Hepatocyte (in vitro differentiated cells): ENCODE measurements at regions not wholly inside any gene's neighbourhood (a gene's known extent, or its start where the extent isn't known, plus 50 kb on each side); places are given as distances from the start of the nearest gene placed in this dataset.
"Not testable (repeated sequence)": the region's sequence is repeated elsewhere in the genome, so short reads cannot be mapped to it uniquely, and the experiment has no call there.

Experiments used
- DNase-seq: peaks from one replicate; pipeline ENCODE4 v3.0.0-alpha.2; 2016; ENCODE audit warnings: low spot score
- H2AFZ ChIP-seq: fragments of 200-600 bp; sonication (generic); 2 replicates; pipeline ENCODE4 v1.6.0; 2016; ENCODE audit warnings: antibody characterized with exemption, mild to moderate bottlenecking
- H3K27ac ChIP-seq: fragments of 200-600 bp; sonication (generic); 2 replicates; pipeline ENCODE4 v1.5.1; 2016; ENCODE audit warnings: mild to moderate bottlenecking
- H3K27me3 ChIP-seq: fragments of 200-600 bp; sonication (generic); 2 replicates; pipeline ENCODE4 v1.6.1; 2016
- H3K36me3 ChIP-seq: fragments of 200-600 bp; sonication (generic); replicated peaks from 2 replicates; pipeline ENCODE4 v1.5.1; 2016; ENCODE audit warnings: low read depth; ENCODE audit not compliant: insufficient read depth
- H3K4me1 ChIP-seq: fragments of 200-600 bp; sonication (generic); 2 replicates; pipeline ENCODE4 v1.5.1; 2016; ENCODE audit warnings: mild to moderate bottlenecking, moderate library complexity; ENCODE audit not compliant: insufficient read depth
- H3K4me2 ChIP-seq: fragments of 200-600 bp; sonication (generic); 2 replicates; pipeline ENCODE4 v1.6.0; 2016
- H3K4me3 ChIP-seq: fragments of 200-600 bp; sonication (generic); 2 replicates; pipeline ENCODE4 v1.5.1; 2016; ENCODE audit warnings: mild to moderate bottlenecking
- H3K79me2 ChIP-seq: fragments of 200-600 bp; sonication (generic); 2 replicates; pipeline ENCODE4 v1.6.0; 2017; ENCODE audit warnings: mild to moderate bottlenecking
- H3K9me2 ChIP-seq: fragments of 200-600 bp; sonication (generic); replicated peaks from 2 replicates; pipeline ENCODE4 v1.6.0; 2017; ENCODE audit warnings: mild to moderate bottlenecking; ENCODE audit not compliant: insufficient read depth
- H3K9me3 ChIP-seq: fragments of 200-600 bp; sonication (generic); 2 replicates; pipeline ENCODE4 v1.5.1; 2016; ENCODE audit warnings: low read depth, mild to moderate bottlenecking
- H4K20me1 ChIP-seq: fragments of 200-600 bp; sonication (generic); 2 replicates; pipeline ENCODE4 v1.6.0; 2016; ENCODE audit warnings: mild to moderate bottlenecking; ENCODE audit not compliant: insufficient read depth, poor library complexity, severe bottlenecking
- WGBS: methylation state at CpG from one replicate; pipeline ENCODE4 v1.1.6; 2016; ENCODE audit warnings: low lambda C conversion rate; ENCODE audit errors: missing lambda C conversion rate; 5-methylcytosine and 5-hydroxymethylcytosine counted together

- H3K9me3 ChIP-seq, H2AFZ ChIP-seq, DNase-seq, H3K36me3 ChIP-seq, H3K9me2 ChIP-seq, H3K4me2 ChIP-seq, H3K4me1 ChIP-seq, H3K79me2 ChIP-seq, H3K27me3 ChIP-seq, H4K20me1 ChIP-seq, H3K4me3 ChIP-seq, H3K27ac ChIP-seq: not testable (repeated sequence)
- no CpG with 5 or more reads among the region's 43 CpGs for WGBS
Observed at GRCh38 chr9:40222617-40223200, 867.2 kb downstream of the SPATA31A1 start.

- not testable (repeated sequence) for H3K4me3 ChIP-seq, H4K20me1 ChIP-seq, H2AFZ ChIP-seq, H3K27ac ChIP-seq, H3K79me2 ChIP-seq, DNase-seq, H3K9me2 ChIP-seq, H3K36me3 ChIP-seq, H3K4me2 ChIP-seq, H3K27me3 ChIP-seq, H3K9me3 ChIP-seq, H3K4me1 ChIP-seq
- 26% methylated on average over 10 of the region's 33 CpGs for WGBS
Observed at GRCh38 chr9:40223353-40223752, 867.9 kb downstream of the SPATA31A1 start.
